ENCODE measurements at regions not wholly inside any gene's neighbourhood (a gene's known extent, or its start where the extent isn't known, plus 50 kb on each side); places are given as distances from the start of the nearest gene placed in this dataset.
A peak's percentile ranks its signal among the peaks of the same experiment; 100 is the strongest.

DNA sequence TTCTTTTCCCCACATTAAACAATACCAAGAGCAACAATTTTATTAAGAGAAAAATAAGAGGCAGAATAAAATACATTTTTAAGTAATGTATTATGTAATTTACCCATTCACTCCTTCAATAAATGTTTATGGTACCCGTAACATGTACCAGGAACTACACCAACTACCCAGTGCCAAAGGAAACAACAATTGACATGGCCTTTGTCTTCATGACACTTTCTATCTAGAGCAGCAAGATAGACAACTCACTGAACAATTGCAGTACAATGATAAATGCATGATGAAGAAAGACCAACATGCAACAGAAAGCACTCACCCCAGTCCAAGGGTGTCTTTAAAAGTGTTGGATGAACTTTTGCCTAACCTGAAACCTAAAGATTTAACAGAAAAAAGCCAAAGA lies 493.8 kb downstream of the IGSF11 start:
- Histone ChIP-seq H3K27ac (ENCODE audit: low read depth, low read length) (no peak overlapping the region), H3K18ac (ENCODE audit: low read length) (no peak overlapping the region), H3K23ac (ENCODE audit: low read length) (no peak overlapping the region), H2BK12ac (ENCODE audit: low read length) (no peak overlapping the region), H3K9me3 (ENCODE audit: insufficient read depth, low read depth, low read length) (peaks cover 1% of the 10 kb centered on the region), H4K12ac (ENCODE audit: low read depth, low read length) (no peak overlapping the region), H2BK120ac (ENCODE audit: insufficient read depth, low read length, poor library complexity) (no peak overlapping the region), H3K36me3 (ENCODE audit: control insufficient read depth in 1 of 2, insufficient read depth in 2 of 2, low read length in 2 of 2) (no peaks in the 10 kb centered on the region), H3K4ac (ENCODE audit: low read depth, low read length) (no peak overlapping the region), H3K4me2 (ENCODE audit: low read length) (no peak overlapping the region), H2BK5ac (ENCODE audit: low read depth, low read length, poor library complexity) (no peak overlapping the region), H3K4me3 (ENCODE audit: low read depth, low read length) (no peak overlapping the region), H2AK5ac (ENCODE audit: low read length) (no peak overlapping the region), H3K14ac (ENCODE audit: low read length) (no peak overlapping the region), H3K4me1 (ENCODE audit: control insufficient read depth in 1 of 2, insufficient read depth in 2 of 2, low read length in 2 of 2) (no peaks in the 10 kb centered on the region), H2AFZ (ENCODE audit: insufficient read depth, low read length, poor library complexity) (no peak overlapping the region), H3K79me2 (ENCODE audit: control insufficient read depth, insufficient read depth, low read length, poor library complexity) (no peaks in the 10 kb centered on the region), H3K27me3 (ENCODE audit: insufficient read depth, low read length) (no peaks in the 10 kb centered on the region), H3K9ac (ENCODE audit: low read length) (no peak overlapping the region), H3K79me1 (ENCODE audit: low read length) (no peaks in the 10 kb centered on the region), H4K8ac (ENCODE audit: low read depth, low read length) (no peak overlapping the region), H4K91ac (ENCODE audit: low read depth, low read length) (no peak overlapping the region)
- no CpG with 5 or more reads among the region's 1 CpG for WGBS (ENCODE audit: extremely low coverage, insufficient coverage, insufficient read length)
- no peak for DNase-seq

DNA sequence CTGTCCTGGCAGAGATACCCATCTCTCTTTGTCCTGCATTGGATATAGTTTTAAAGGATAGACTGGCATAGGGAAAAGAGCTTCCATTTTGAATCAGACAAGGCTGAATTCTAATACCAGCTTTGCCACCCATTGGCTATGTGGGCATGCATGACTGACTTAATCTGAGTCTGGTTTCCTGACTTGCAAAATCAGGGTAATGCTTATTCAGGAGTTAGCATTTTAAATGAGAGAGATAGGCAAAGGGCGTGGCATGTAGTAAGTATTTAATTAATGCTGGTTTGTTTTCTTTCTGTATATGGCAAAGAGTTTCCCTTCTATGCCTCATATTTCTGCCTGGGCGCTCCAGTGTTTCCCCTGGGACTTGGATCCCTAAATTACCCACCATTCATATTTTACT lies 492.9 kb downstream of the IGSF11 start:
- no peak for DNase-seq
- no peaks in the 10 kb centered on the region for H3K79me1 ChIP-seq (ENCODE audit: low read length)
- no peak overlapping the region for H4K91ac ChIP-seq (ENCODE audit: low read depth, low read length)
- H3K79me2 ChIP-seq (ENCODE audit: control insufficient read depth, insufficient read depth, low read length, poor library complexity): no peaks in the 10 kb centered on the region
- no peaks in the 10 kb centered on the region for H3K4me1 ChIP-seq (ENCODE audit: control insufficient read depth in 1 of 2, insufficient read depth in 2 of 2, low read length in 2 of 2)
- no peak overlapping the region for H3K9ac ChIP-seq (ENCODE audit: low read length)
- no peak overlapping the region for H3K4me3 ChIP-seq (ENCODE audit: low read depth, low read length)
- no peak overlapping the region for H3K18ac ChIP-seq (ENCODE audit: low read length)
- no peak overlapping the region for H3K23ac ChIP-seq (ENCODE audit: low read length)
- H3K14ac ChIP-seq (ENCODE audit: low read length): no peak overlapping the region
- no CpG with 5 or more reads among the region's 2 CpGs for WGBS (ENCODE audit: extremely low coverage, insufficient coverage, insufficient read length)
- H3K4me2 ChIP-seq (ENCODE audit: low read length): no peak overlapping the region
- no peak overlapping the region for H2BK12ac ChIP-seq (ENCODE audit: low read length)
- no peak overlapping the region for H2AFZ ChIP-seq (ENCODE audit: insufficient read depth, low read length, poor library complexity)
- H4K8ac ChIP-seq (ENCODE audit: low read depth, low read length): no peak overlapping the region
- H3K36me3 ChIP-seq (ENCODE audit: control insufficient read depth in 1 of 2, insufficient read depth in 2 of 2, low read length in 2 of 2): no peaks in the 10 kb centered on the region
- peaks cover 1% of the 10 kb centered on the region for H3K9me3 ChIP-seq (ENCODE audit: insufficient read depth, low read depth, low read length)
- H2BK5ac ChIP-seq (ENCODE audit: low read depth, low read length, poor library complexity): no peak overlapping the region
- no peak overlapping the region for H2AK5ac ChIP-seq (ENCODE audit: low read length)
- H4K12ac ChIP-seq (ENCODE audit: low read depth, low read length): no peak overlapping the region
- H3K27ac ChIP-seq (ENCODE audit: low read depth, low read length): no peak overlapping the region
- no peaks in the 10 kb centered on the region for H3K27me3 ChIP-seq (ENCODE audit: insufficient read depth, low read length)
- no peak overlapping the region for H3K4ac ChIP-seq (ENCODE audit: low read depth, low read length)
- no peak overlapping the region for H2BK120ac ChIP-seq (ENCODE audit: insufficient read depth, low read length, poor library complexity)

GRCh38 chr3:118543832-118544231 lies 490.8 kb downstream of the IGSF11 start:
- H3K14ac ChIP-seq (ENCODE audit: low read length): no peak overlapping the region
- no peak overlapping the region for H4K12ac ChIP-seq (ENCODE audit: low read depth, low read length)
- no peaks in the 10 kb centered on the region for H3K27me3 ChIP-seq (ENCODE audit: insufficient read depth, low read length)
- no peak overlapping the region for H4K91ac ChIP-seq (ENCODE audit: low read depth, low read length)
- no peak overlapping the region for H3K18ac ChIP-seq (ENCODE audit: low read length)
- H3K4me2 ChIP-seq (ENCODE audit: low read length): no peak overlapping the region
- H2BK12ac ChIP-seq (ENCODE audit: low read length): no peak overlapping the region
- no peaks in the 10 kb centered on the region for H3K4me1 ChIP-seq (ENCODE audit: control insufficient read depth in 1 of 2, insufficient read depth in 2 of 2, low read length in 2 of 2)
- H2BK120ac ChIP-seq (ENCODE audit: insufficient read depth, low read length, poor library complexity): no peak overlapping the region
- H3K36me3 ChIP-seq (ENCODE audit: control insufficient read depth in 1 of 2, insufficient read depth in 2 of 2, low read length in 2 of 2): no peaks in the 10 kb centered on the region
- H3K79me1 ChIP-seq (ENCODE audit: low read length): no peaks in the 10 kb centered on the region
- H2BK5ac ChIP-seq (ENCODE audit: low read depth, low read length, poor library complexity): no peak overlapping the region
- H3K79me2 ChIP-seq (ENCODE audit: control insufficient read depth, insufficient read depth, low read length, poor library complexity): no peaks in the 10 kb centered on the region
- no peak overlapping the region for H3K23ac ChIP-seq (ENCODE audit: low read length)
- no peak overlapping the region for H2AK5ac ChIP-seq (ENCODE audit: low read length)
- H3K4ac ChIP-seq (ENCODE audit: low read depth, low read length): no peak overlapping the region
- no peak for DNase-seq
- no CpG with 5 or more reads among the region's 1 CpG for WGBS (ENCODE audit: extremely low coverage, insufficient coverage, insufficient read length)
- no peak overlapping the region for H4K8ac ChIP-seq (ENCODE audit: low read depth, low read length)
- no peak overlapping the region for H3K27ac ChIP-seq (ENCODE audit: low read depth, low read length)
- peaks cover 1% of the 10 kb centered on the region for H3K9me3 ChIP-seq (ENCODE audit: insufficient read depth, low read depth, low read length)
- H3K4me3 ChIP-seq (ENCODE audit: low read depth, low read length): no peak overlapping the region
- no peak overlapping the region for H3K9ac ChIP-seq (ENCODE audit: low read length)
- H2AFZ ChIP-seq (ENCODE audit: insufficient read depth, low read length, poor library complexity): no peak overlapping the region

- Histone ChIP-seq H3K4me2 (ENCODE audit: low read length) (no peak overlapping the region), H3K36me3 (ENCODE audit: control insufficient read depth in 1 of 2, insufficient read depth in 2 of 2, low read length in 2 of 2) (no peaks in the 10 kb centered on the region), H3K9ac (ENCODE audit: low read length) (no peak overlapping the region), H3K79me2 (ENCODE audit: control insufficient read depth, insufficient read depth, low read length, poor library complexity) (no peaks in the 10 kb centered on the region), H3K4ac (ENCODE audit: low read depth, low read length) (no peak overlapping the region), H3K18ac (ENCODE audit: low read length) (no peak overlapping the region), H3K14ac (ENCODE audit: low read length) (no peak overlapping the region), H3K27me3 (ENCODE audit: insufficient read depth, low read length) (no peaks in the 10 kb centered on the region), H2AK5ac (ENCODE audit: low read length) (no peak overlapping the region), H4K12ac (ENCODE audit: low read depth, low read length) (no peak overlapping the region), H2BK120ac (ENCODE audit: insufficient read depth, low read length, poor library complexity) (no peak overlapping the region), H3K4me1 (ENCODE audit: control insufficient read depth in 1 of 2, insufficient read depth in 2 of 2, low read length in 2 of 2) (no peaks in the 10 kb centered on the region), H2AFZ (ENCODE audit: insufficient read depth, low read length, poor library complexity) (no peak overlapping the region), H2BK5ac (ENCODE audit: low read depth, low read length, poor library complexity) (no peak overlapping the region), H3K79me1 (ENCODE audit: low read length) (no peaks in the 10 kb centered on the region), H3K9me3 (ENCODE audit: insufficient read depth, low read depth, low read length) (peaks cover 1% of the 10 kb centered on the region), H4K91ac (ENCODE audit: low read depth, low read length) (no peak overlapping the region), H3K4me3 (ENCODE audit: low read depth, low read length) (no peak overlapping the region), H3K27ac (ENCODE audit: low read depth, low read length) (peak overlapping the region; percentile 27), H2BK12ac (ENCODE audit: low read length) (no peak overlapping the region), H3K23ac (ENCODE audit: low read length) (no peak overlapping the region), H4K8ac (ENCODE audit: low read depth, low read length) (no peak overlapping the region)
- peak in 1 of 2 donors; percentile 16 for DNase-seq
- no CpG with 5 or more reads among the region's 5 CpGs for WGBS (ENCODE audit: extremely low coverage, insufficient coverage, insufficient read length)
Observed at GRCh38 chr3:118544458-118544857, 490.2 kb downstream of the IGSF11 start.

All from trophoblast cell (in vitro differentiated cells and primary cell).